SK-N-SH (cell line): ENCODE measurements at regions not wholly inside any gene's neighbourhood (a gene's known extent, or its start where the extent isn't known, plus 50 kb on each side); places are given as distances from the start of the nearest gene placed in this dataset.

ENCODE experiments used
- CHD2 ChIP-seq: fragments of 150-350 bp; IDR thresholded peaks from 2 replicates; pipeline ENCODE4 v1.6.1; 2018; ENCODE audit warnings: low read length; ENCODE audit not compliant: partially characterized antibody
- CTCF ChIP-seq: fragments of 200-600 bp; sonication (generic); IDR thresholded peaks from 2 replicates; pipeline ENCODE4 v1.6.1; 2017; ENCODE audit warnings: antibody characterized with exemption, mild to moderate bottlenecking, moderate library complexity
- ELF1 ChIP-seq: IDR thresholded peaks from 2 replicates; pipeline ENCODE4 v1.4.0; 2012
- EP300 ChIP-seq, 2 experiments: IDR thresholded peaks; 2 replicates each; pipeline versions ENCODE4 v1.4.0 to v1.6.1; 2012; ENCODE audit warnings: borderline replicate concordance in 1 of 2, low read depth in 1 of 2, low read length in 1 of 2
- FOXM1 ChIP-seq: IDR thresholded peaks from 2 replicates; pipeline ENCODE4 v1.4.0; 2012; ENCODE audit warnings: low read depth, mild to moderate bottlenecking
- MAX ChIP-seq: IDR thresholded peaks from 2 replicates; pipeline ENCODE4 v1.4.0; 2012; ENCODE audit warnings: low read depth
- MXI1 ChIP-seq: IDR thresholded peaks from 2 replicates; pipeline ENCODE4 v1.6.1; 2012; ENCODE audit warnings: mild to moderate bottlenecking, low read depth, low read length, improper control_type of control experiment
- NRF1 ChIP-seq: IDR thresholded peaks from 2 replicates; pipeline ENCODE4 v1.6.1; 2012; ENCODE audit warnings: low read depth, mild to moderate bottlenecking, low read length
- POLR2AphosphoS5 ChIP-seq: IDR thresholded peaks from 2 replicates; pipeline ENCODE4 v1.6.1; 2012; ENCODE audit warnings: low read depth, low read length
- RCOR1 ChIP-seq: fragments of 150-350 bp; IDR thresholded peaks from 2 replicates; pipeline ENCODE4 v1.6.1; 2017; ENCODE audit warnings: antibody characterized with exemption, low read length
- RFX5 ChIP-seq: IDR thresholded peaks from 2 replicates; pipeline ENCODE4 v1.6.1; 2012; ENCODE audit warnings: mild to moderate bottlenecking, improper control_type of control experiment, low read length
- TAF1 ChIP-seq: IDR thresholded peaks from 2 replicates; pipeline ENCODE4 v1.6.1; 2012; ENCODE audit warnings: low read depth, mild to moderate bottlenecking, low read length, moderate library complexity, borderline replicate concordance
- YY1 ChIP-seq: IDR thresholded peaks from 2 replicates; pipeline ENCODE4 v1.4.0; 2012; ENCODE audit warnings: low read depth, mild to moderate bottlenecking
- TF ChIP-seq, protein P1 (sequence below): IDR thresholded peaks from 2 replicates; pipeline ENCODE4 v1.6.1; 2012; ENCODE audit warnings: mild to moderate bottlenecking, low read depth, low read length, moderate library complexity

DNA sequence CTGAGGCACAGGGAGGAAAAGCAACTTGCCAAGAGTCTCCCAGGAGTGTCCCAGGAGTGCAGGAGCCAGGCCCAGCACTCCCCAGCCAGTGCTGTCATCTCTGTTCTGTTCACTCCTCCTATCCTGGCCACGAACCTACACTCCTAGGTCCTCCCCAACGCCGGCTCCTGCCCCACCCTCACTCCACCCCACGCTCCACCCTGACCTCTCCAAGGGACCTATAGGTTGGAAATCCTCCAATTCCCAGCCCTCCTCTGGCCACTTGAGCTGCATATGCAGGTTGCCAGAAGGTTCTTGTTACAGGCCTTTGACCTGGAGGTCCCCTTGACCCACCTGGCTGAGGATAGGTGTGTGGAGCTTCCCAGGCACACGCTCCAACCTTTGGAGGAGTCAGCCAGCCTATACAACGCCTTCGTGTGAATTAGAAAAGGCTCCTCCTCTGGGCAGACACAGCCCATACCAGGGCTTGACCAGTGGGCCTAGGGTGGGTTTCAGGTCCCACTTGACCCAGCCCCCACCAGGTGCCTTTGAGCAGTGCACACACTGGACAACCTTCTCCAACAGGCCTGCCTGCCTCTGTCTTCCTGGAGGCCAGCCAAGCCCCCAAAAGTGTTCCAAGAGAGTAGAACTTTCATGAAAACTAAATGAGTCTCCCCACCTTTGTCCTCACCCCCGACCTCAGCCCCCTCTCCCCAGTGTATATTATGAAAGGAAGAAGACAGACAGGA, 167.2 kb upstream of the TLE3 start:
- no peak for TF ChIP-seq POLR2AphosphoS5
- TF ChIP-seq YY1, result no peak
- no peak for TF ChIP-seq NRF1
- TF ChIP-seq, protein P1, sequence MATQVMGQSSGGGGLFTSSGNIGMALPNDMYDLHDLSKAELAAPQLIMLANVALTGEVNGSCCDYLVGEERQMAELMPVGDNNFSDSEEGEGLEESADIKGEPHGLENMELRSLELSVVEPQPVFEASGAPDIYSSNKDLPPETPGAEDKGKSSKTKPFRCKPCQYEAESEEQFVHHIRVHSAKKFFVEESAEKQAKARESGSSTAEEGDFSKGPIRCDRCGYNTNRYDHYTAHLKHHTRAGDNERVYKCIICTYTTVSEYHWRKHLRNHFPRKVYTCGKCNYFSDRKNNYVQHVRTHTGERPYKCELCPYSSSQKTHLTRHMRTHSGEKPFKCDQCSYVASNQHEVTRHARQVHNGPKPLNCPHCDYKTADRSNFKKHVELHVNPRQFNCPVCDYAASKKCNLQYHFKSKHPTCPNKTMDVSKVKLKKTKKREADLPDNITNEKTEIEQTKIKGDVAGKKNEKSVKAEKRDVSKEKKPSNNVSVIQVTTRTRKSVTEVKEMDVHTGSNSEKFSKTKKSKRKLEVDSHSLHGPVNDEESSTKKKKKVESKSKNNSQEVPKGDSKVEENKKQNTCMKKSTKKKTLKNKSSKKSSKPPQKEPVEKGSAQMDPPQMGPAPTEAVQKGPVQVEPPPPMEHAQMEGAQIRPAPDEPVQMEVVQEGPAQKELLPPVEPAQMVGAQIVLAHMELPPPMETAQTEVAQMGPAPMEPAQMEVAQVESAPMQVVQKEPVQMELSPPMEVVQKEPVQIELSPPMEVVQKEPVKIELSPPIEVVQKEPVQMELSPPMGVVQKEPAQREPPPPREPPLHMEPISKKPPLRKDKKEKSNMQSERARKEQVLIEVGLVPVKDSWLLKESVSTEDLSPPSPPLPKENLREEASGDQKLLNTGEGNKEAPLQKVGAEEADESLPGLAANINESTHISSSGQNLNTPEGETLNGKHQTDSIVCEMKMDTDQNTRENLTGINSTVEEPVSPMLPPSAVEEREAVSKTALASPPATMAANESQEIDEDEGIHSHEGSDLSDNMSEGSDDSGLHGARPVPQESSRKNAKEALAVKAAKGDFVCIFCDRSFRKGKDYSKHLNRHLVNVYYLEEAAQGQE, result no peak
- TF ChIP-seq CTCF, result no peak
- TF ChIP-seq RCOR1, result no peak
- no peak for TF ChIP-seq CHD2
- no peak for TF ChIP-seq RFX5
- no peak for TF ChIP-seq FOXM1
- TF ChIP-seq EP300 (IDR thresholded peaks at IDR 0.05; ENCODE audit: borderline replicate concordance in 1 of 2, low read depth in 1 of 2, low read length in 1 of 2), result no peak
- TF ChIP-seq ELF1, result no peak
- TF ChIP-seq MAX, result no peak
- TF ChIP-seq TAF1, result no peak
- TF ChIP-seq MXI1, result no peak
